ENCODE measurements at regions not wholly inside any gene's neighbourhood (a gene's known extent, or its start where the extent isn't known, plus 50 kb on each side); places are given as distances from the start of the nearest gene placed in this dataset.

GRCh38 chr5:97476852-97477534 lies 293.9 kb upstream of the RIOK2 start:
- no peak for TF ChIP-seq CTCF (tag by site-specific recombination; IDR thresholded peaks at IDR 0.05)
- TF ChIP-seq ZBTB49 (tag by site-specific recombination; IDR thresholded peaks at IDR 0.05; ENCODE audit: low read depth) = no peak
- TF ChIP-seq ZNF558 (tag by site-specific recombination; IDR thresholded peaks at IDR 0.05) = no peak
- no peak for TF ChIP-seq TSHZ1 (tag by site-specific recombination; IDR thresholded peaks at IDR 0.05; ENCODE audit: borderline replicate concordance)
- no peak for TF ChIP-seq ZNF580 (tag by site-specific recombination; IDR thresholded peaks at IDR 0.05)
- TF ChIP-seq ZNF670 (tag by site-specific recombination; IDR thresholded peaks at IDR 0.05; ENCODE audit: low read depth) = no peak
- TF ChIP-seq ZNF184 (tag by site-specific recombination; IDR thresholded peaks at IDR 0.05) = no peak
- no peak for TF ChIP-seq BCL11A (tag by site-specific recombination; IDR thresholded peaks at IDR 0.05; ENCODE audit: low read depth)
- no peak for TF ChIP-seq PBX3 (CRISPR knock-in tag; IDR thresholded peaks at IDR 0.05)
- no peak for TF ChIP-seq YY1 (tag by site-specific recombination; IDR thresholded peaks at IDR 0.05)
- no peak for TF ChIP-seq SP2 (tag by site-specific recombination; IDR thresholded peaks at IDR 0.05)
- no peak for TF ChIP-seq ZBTB7A (tag by site-specific recombination; IDR thresholded peaks at IDR 0.05; ENCODE audit: low read depth)
- no peak for TF ChIP-seq ZNF701 (tag by site-specific recombination; IDR thresholded peaks at IDR 0.05)
